GM12892 (cell line): ENCODE measurements at regions not wholly inside any gene's neighbourhood (a gene's known extent, or its start where the extent isn't known, plus 50 kb on each side); places are given as distances from the start of the nearest gene placed in this dataset.

Experiments
- POLR2A ChIP-seq: IDR thresholded peaks from 2 replicates; pipeline ENCODE4 v1.6.1; 2011; ENCODE audit warnings: low read depth, low read length, control low read depth
- POLR2AphosphoS5 ChIP-seq: IDR thresholded peaks from 2 replicates; pipeline ENCODE4 v1.6.1; 2011; ENCODE audit warnings: low read depth, low read length, control low read depth
- TAF1 ChIP-seq: IDR thresholded peaks from 2 replicates; pipeline ENCODE4 v1.6.1; 2011; ENCODE audit warnings: low read depth, mild to moderate bottlenecking, control low read depth, low read length, borderline replicate concordance

- TF ChIP-seq POLR2A (no peak), TAF1 (no peak), POLR2AphosphoS5 (no peak)
Observed at GRCh38 chr4:125992891-125993290, 678.1 kb downstream of the FAT4 start.
